HG02571 (cell line): ENCODE measurements at regions not wholly inside any gene's neighbourhood (a gene's known extent, or its start where the extent isn't known, plus 50 kb on each side); places are given as distances from the start of the nearest gene placed in this dataset.

Experiments
- ATAC-seq: cut with Tn5 transposase; IDR thresholded peaks from one replicate; pipeline ENCODE4 v1.9.1; 2021; ENCODE audit warnings: mild to moderate bottlenecking, moderate library complexity; ENCODE audit not compliant: unreplicated experiment

GRCh38 chr17:34198519-34198918 is 56.6 kb upstream of the CCL2 start:
- no peak for ATAC-seq

GRCh38 chr17:34199454-34199853 is 55.6 kb upstream of the CCL2 start:
- no peak for ATAC-seq

GRCh38 chr17:34199932-34200534 is 55.1 kb upstream of the CCL2 start:
- no peak for ATAC-seq

GRCh38 chr17:34201225-34201624 is 53.9 kb upstream of the CCL2 start:
- ATAC-seq, result no peak

GRCh38 chr17:34201767-34202166 is 53.3 kb upstream of the CCL2 start:
- no peak for ATAC-seq

GRCh38 chr17:34203018-34203638 is 52.0 kb upstream of the CCL2 start:
- ATAC-seq, result no peak

GRCh38 chr17:34204402-34204801 is 50.7 kb upstream of the CCL2 start:
- ATAC-seq, result no peak
